GM06990 (cell line): ENCODE measurements at regions not wholly inside any gene's neighbourhood (a gene's known extent, or its start where the extent isn't known, plus 50 kb on each side); places are given as distances from the start of the nearest gene placed in this dataset.

ENCODE experiments used
- DNase-seq: peaks from one replicate; pipeline ENCODE4 v3.0.0-alpha.2; 2011; ENCODE audit not compliant: insufficient read length; ENCODE audit errors: extremely low read depth
- H3K27me3 ChIP-seq: replicated peaks from 2 replicates; pipeline ENCODE4 v1.6.0; 2011; ENCODE audit warnings: low read length; ENCODE audit not compliant: control insufficient read depth, insufficient read depth
- H3K36me3 ChIP-seq: 2 replicates; pipeline ENCODE4 v1.5.1; 2011; ENCODE audit warnings: low read length; ENCODE audit not compliant: control insufficient read depth, insufficient read depth
- H3K4me3 ChIP-seq: replicated peaks from 2 replicates; pipeline ENCODE4 v1.5.1; 2011; ENCODE audit warnings: low read depth, mild to moderate bottlenecking, control low read depth, low read length
- CTCF ChIP-seq: IDR thresholded peaks from 2 replicates; pipeline ENCODE4 v1.5.1; 2011; ENCODE audit warnings: low read length, control low read depth, mild to moderate bottlenecking, inconsistent platforms; ENCODE audit not compliant: insufficient read depth, poor library complexity, severe bottlenecking

GRCh38 chr1:67618285-67619018, 66.5 kb upstream of the GADD45A start:
- DNase-seq = no peak
- Histone ChIP-seq H3K36me3 (no peaks in the 10 kb centered on the region), H3K4me3 (no peak overlapping the region), H3K27me3 (no peaks in the 10 kb centered on the region)
- TF ChIP-seq CTCF = no peak

- Histone ChIP-seq H3K4me3 (no peak overlapping the region), H3K36me3 (no peaks in the 10 kb centered on the region), H3K27me3 (no peaks in the 10 kb centered on the region)
- no peak for TF ChIP-seq CTCF
- DNase-seq = no peak
Observed at GRCh38 chr1:67619080-67619479, 65.9 kb upstream of the GADD45A start.

- no peaks in the 10 kb centered on the region for H3K36me3 ChIP-seq
- TF ChIP-seq CTCF = no peak
- no peaks in the 10 kb centered on the region; the same call in 1 of the 2 replicates for H3K27me3 ChIP-seq
- H3K4me3 ChIP-seq = no peak overlapping the region
- DNase-seq = no peak
Observed at GRCh38 chr1:67623906-67624305, 61.1 kb upstream of the GADD45A start.

GRCh38 chr1:67624680-67625079, 60.3 kb upstream of the GADD45A start:
- no peaks in the 10 kb centered on the region for H3K36me3 ChIP-seq
- no peak for TF ChIP-seq CTCF
- DNase-seq = no peak
- H3K27me3 ChIP-seq = no peaks in the 10 kb centered on the region; the same call in 1 of the 2 replicates
- no peak overlapping the region for H3K4me3 ChIP-seq

- no peak for TF ChIP-seq CTCF
- Histone ChIP-seq H3K4me3 (no peak overlapping the region), H3K27me3 (no peaks in the 10 kb centered on the region; the same call in 1 of the 2 replicates), H3K36me3 (no peaks in the 10 kb centered on the region)
- DNase-seq = no peak
Observed at GRCh38 chr1:67626090-67626860, 58.7 kb upstream of the GADD45A start.
